GM12874 (cell line): ENCODE measurements at regions not wholly inside any gene's neighbourhood (a gene's known extent, or its start where the extent isn't known, plus 50 kb on each side); places are given as distances from the start of the nearest gene placed in this dataset.

Experiments
- CTCF ChIP-seq: IDR thresholded peaks from 2 replicates; pipeline ENCODE4 v1.5.1; 2011; ENCODE audit warnings: low read depth, mild to moderate bottlenecking, control low read depth, low read length, moderate library complexity; ENCODE audit not compliant: insufficient read depth

GRCh38 chr11:109510316-109510715 lies 88.3 kb downstream of the C11orf87 start:
- TF ChIP-seq CTCF: no peak

GRCh38 chr11:109511598-109511997 lies 89.6 kb downstream of the C11orf87 start:
- TF ChIP-seq CTCF: no peak

GRCh38 chr11:109512249-109512648 lies 90.3 kb downstream of the C11orf87 start:
- TF ChIP-seq CTCF: no peak

- TF ChIP-seq CTCF: no peak
These were observed 90.7 kb downstream of the C11orf87 start for GRCh38 chr11:109512680-109513079.

- no peak for TF ChIP-seq CTCF
These were observed 92.5 kb downstream of the C11orf87 start for GRCh38 chr11:109514313-109515018.

GRCh38 chr11:109519253-109519652 lies 97.3 kb downstream of the C11orf87 start:
- TF ChIP-seq CTCF: no peak

- TF ChIP-seq CTCF: no peak
These were observed 99.6 kb downstream of the C11orf87 start for GRCh38 chr11:109521571-109522086.
